HG02852 (cell line): ENCODE measurements at regions not wholly inside any gene's neighbourhood (a gene's known extent, or its start where the extent isn't known, plus 50 kb on each side); places are given as distances from the start of the nearest gene placed in this dataset.
"Not testable (repeated sequence)": the region's sequence is repeated elsewhere in the genome, so short reads cannot be mapped to it uniquely, and the experiment has no call there.

Experiments
- ATAC-seq: cut with Tn5 transposase; IDR thresholded peaks from one replicate; pipeline ENCODE4 v1.9.1; 2021; ENCODE audit warnings: mild to moderate bottlenecking, moderate library complexity; ENCODE audit not compliant: unreplicated experiment

- no peak for ATAC-seq
These were observed 52.2 kb upstream of the FAT1 start for GRCh38 chr4:186775902-186776301.

- ATAC-seq, result no peak
These were observed 54.5 kb upstream of the FAT1 start for GRCh38 chr4:186778134-186778533.

- no peak for ATAC-seq
These were observed 56.8 kb upstream of the FAT1 start for GRCh38 chr4:186780291-186781031.

GRCh38 chr4:186781032-186781917 is 57.6 kb upstream of the FAT1 start:
- ATAC-seq, result no peak

GRCh38 chr4:186782302-186782701 is 58.6 kb upstream of the FAT1 start:
- ATAC-seq, result no peak

GRCh38 chr4:186787536-186787935 is 63.9 kb upstream of the FAT1 start:
- ATAC-seq, result no peak

- ATAC-seq, result no peak
These were observed 66.0 kb upstream of the FAT1 start for GRCh38 chr4:186789651-186790050.

GRCh38 chr4:186790630-186791029 is 67.0 kb upstream of the FAT1 start:
- no peak for ATAC-seq

- no peak for ATAC-seq
These were observed 69.2 kb upstream of the FAT1 start for GRCh38 chr4:186792728-186793366.

GRCh38 chr4:186798951-186799659 is 75.4 kb upstream of the FAT1 start:
- ATAC-seq, result no peak

GRCh38 chr4:186805020-186805820 is 81.6 kb upstream of the FAT1 start:
- ATAC-seq, result no peak

GRCh38 chr4:186805917-186806316 is 82.3 kb upstream of the FAT1 start:
- ATAC-seq, result not testable (repeated sequence)

- ATAC-seq, result no peak
These were observed 83.2 kb upstream of the FAT1 start for GRCh38 chr4:186806679-186807421.

- no peak for ATAC-seq
These were observed 84.4 kb upstream of the FAT1 start for GRCh38 chr4:186807808-186808629.

- ATAC-seq, result no peak
These were observed 85.0 kb upstream of the FAT1 start for GRCh38 chr4:186808630-186809018.

GRCh38 chr4:186809070-186809469 is 85.4 kb upstream of the FAT1 start:
- ATAC-seq, result no peak

GRCh38 chr4:186810613-186811150 is 87.0 kb upstream of the FAT1 start:
- no peak for ATAC-seq

GRCh38 chr4:186812592-186812991 is 88.9 kb upstream of the FAT1 start:
- no peak for ATAC-seq
